ENCODE measurements at regions not wholly inside any gene's neighbourhood (a gene's known extent, or its start where the extent isn't known, plus 50 kb on each side); places are given as distances from the start of the nearest gene placed in this dataset.

DNA sequence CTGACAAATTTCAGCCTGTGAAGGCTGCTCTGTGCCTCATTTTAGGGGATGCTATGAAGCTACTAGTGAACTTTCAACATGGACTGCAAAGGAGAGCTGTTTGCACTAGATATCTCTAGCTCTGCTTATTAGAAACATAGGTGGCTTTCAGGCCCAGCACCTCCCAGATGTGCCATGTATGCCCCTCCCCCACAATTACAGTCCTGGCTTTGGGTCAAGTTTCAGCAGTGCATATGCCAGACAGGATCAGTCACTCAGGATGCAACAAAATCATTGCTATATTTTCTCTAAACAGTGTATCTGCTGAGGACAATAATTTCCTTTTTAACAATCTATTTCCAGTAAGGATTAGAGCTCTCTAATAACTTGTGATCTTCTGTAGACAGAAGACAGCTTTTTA, 178.8 kb upstream of the STAC start:
- DNase-seq, result no peak

- DNase-seq, result no peak
Observed at GRCh38 chr3:36206956-36207580, 173.2 kb upstream of the STAC start.

GRCh38 chr3:36210840-36211651, 169.3 kb upstream of the STAC start:
- DNase-seq, result no peak

DNA sequence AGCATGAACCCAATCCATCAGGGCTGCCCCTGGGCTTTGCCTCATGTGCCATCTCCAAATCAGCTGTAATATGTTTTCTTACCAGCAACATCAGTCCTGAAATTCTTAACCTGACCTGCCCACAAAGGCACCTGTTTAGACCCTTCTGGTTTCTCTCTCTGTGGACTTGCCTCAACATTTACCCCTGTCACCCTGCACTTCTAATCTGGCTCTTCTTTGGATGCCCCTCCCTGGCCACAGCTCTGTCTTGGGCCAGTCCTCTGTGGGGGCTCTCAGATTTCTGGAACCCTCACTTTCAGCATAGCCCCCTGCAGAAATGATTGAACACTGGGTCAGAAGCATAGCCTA, 168.7 kb upstream of the STAC start:
- DNase-seq, result no peak

DNA sequence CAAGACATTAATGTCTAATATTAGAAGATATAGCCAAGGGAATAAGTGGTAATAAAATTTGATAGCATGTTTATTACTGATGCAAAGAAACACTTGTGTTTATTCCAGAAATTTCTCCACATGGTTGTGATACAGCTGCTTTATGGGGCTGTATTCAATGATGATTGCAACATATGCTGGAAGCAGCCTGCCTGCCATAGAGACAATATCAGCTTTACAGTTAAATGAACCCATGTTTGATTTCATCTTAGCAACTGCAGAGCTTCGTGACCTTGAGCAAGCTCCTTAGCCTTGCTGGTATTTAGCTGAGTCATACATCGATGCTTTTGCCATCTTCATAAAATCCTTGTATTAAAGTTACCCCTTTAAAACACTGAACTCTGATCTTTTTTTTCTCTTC, 168.1 kb upstream of the STAC start:
- DNase-seq, result no peak

GRCh38 chr3:36214460-36214859, 165.8 kb upstream of the STAC start:
- no peak for DNase-seq

- no peak for DNase-seq
Observed at GRCh38 chr3:36215241-36215640, 165.1 kb upstream of the STAC start.

- DNase-seq, result no peak
Observed at GRCh38 chr3:36219398-36219797, 160.9 kb upstream of the STAC start.

GRCh38 chr3:36220173-36220572, 160.1 kb upstream of the STAC start:
- DNase-seq, result no peak

- DNase-seq, result no peak
Observed at GRCh38 chr3:36221975-36222374, 158.3 kb upstream of the STAC start.

- DNase-seq, result no peak
Observed at GRCh38 chr3:36227980-36228379, 152.3 kb upstream of the STAC start.

DNA sequence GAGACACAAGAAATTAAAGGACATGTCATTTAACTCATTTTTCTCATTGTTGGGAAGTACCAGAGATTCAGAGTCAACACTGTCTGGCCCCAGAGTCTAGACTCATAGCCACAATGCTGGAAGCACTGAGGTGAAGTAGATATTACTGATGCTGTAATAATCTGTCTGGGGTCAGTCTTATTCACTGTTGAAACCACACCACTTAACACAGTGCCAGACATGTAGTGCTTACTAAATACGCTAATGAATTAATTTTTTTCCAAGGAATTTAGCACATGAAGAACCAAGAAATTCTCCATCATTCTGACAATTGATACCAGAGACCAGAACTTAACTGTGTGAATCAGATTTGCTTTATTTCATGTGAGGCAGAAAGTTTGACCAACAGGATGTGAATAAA, 150.8 kb upstream of the STAC start:
- no peak for DNase-seq

- no peak for DNase-seq
Observed at GRCh38 chr3:36232797-36233489, 147.4 kb upstream of the STAC start.

DNA sequence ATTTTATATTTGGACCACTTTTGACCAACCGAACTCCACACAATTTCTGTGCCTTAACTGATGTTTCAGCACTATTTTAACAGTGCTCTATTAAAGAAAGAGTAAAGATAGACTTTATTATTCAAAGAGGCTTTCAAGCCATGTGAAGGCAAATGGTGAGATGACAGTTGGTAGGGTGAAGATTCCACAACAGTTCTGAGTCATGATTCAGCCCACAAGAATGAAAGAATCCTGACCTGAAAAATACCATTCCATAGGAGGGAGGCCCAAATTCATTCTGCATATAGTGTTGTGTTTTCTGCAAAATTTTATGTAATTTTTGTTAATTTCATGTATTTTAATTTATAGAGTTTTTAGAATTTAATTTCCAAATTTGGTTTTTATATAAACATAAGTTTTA, 135.6 kb upstream of the STAC start:
- no peak for DNase-seq

- no peak for DNase-seq
Observed at GRCh38 chr3:36248374-36248773, 131.9 kb upstream of the STAC start.

DNA sequence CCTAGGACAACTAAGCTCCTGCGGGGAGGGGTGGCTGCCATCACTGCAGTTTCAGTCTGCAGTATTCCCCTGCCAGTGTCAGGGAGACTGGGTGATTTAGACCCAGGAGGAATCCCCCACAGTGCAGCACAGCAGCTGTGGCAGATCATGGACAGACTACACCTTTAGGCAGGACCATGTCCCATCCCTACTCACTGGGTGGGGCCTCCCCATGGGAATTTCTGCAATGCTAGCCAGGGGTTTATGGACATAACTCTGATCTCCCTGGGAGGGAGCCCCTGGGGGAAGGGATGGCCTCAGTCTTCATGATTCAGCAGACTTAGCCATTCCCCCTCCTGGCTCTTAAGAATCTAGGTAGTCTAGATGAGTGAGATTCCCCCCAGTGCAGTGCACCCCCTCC, 130.1 kb upstream of the STAC start:
- no peak for DNase-seq

DNA sequence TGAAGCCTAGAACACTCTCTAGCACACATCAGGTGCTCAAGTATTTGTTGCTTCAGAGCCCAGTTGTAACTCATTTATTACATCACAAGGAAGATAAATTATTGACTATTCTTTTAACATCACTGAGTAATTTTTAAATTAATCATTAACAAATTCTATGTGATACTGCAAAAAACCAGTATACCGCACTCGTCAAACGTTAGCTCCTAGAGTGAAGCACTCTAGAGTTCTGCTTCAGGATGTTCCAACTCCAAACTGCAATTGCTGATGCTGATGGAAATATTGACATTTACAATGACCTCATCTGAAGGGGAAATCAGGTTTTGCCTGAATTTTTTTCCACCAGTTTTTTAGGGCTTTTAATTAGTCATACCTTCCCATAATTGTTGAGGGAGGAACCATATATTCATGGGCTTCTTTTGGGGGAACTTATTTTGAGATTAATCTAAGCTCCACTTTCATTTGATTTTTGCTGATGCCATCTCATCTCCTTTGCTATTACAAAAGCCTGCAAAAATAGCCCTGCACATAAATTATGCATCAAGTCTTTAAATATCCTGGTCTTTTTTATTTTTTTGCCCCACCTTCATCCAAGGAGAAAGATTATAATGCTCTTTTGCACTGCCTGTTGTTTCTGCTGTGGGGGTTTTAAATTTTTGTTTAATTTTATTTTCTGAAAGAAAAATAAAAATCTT, 123.0 kb upstream of the STAC start:
- no peak for DNase-seq

- no peak for DNase-seq
Observed at GRCh38 chr3:36258421-36258820, 121.9 kb upstream of the STAC start.

- no peak for DNase-seq
Observed at GRCh38 chr3:36259580-36259979, 120.7 kb upstream of the STAC start.

DNA sequence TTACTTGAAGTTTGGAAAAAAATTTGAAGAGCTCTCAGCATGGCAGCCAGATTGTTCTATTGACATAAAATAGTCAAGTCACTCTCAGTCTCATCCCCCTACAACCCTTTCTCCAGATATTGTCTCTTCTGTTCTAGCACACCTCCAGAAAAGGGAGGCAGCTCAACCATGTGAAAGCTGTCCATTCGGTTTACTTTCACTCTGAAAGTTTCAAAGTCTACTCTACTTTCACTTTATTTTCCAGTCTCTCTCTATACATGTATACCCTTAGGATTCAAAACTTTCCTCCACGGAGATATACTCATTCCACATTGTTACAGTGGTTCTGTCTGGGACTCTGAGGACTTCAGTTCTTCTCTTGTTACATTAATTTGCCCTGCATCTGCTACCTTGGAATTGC, 111.0 kb upstream of the STAC start:
- DNase-seq, result no peak

- no peak for DNase-seq
Observed at GRCh38 chr3:36282766-36283165, 97.5 kb upstream of the STAC start.

GRCh38 chr3:36295296-36295695, 85.0 kb upstream of the STAC start:
- no peak for DNase-seq

DNA sequence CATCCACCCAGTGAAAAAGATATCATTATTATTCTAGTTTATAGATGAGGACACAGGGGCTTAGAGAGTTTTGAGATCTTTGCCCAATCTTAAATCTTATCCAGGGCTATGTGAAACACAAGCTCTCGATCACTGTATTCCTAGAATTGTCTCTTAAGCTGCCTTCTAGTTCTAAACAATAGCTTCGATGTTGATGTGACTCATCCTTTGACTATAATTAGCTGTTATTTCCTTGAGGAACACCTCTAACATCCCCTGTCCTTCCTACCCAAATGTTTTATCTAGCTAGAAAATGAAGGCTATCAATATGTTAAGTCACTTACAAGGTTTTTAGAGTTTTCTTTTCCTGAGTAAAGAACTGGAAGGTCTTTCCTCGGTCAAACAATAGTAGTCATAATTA, 83.1 kb upstream of the STAC start:
- no peak for DNase-seq

- DNase-seq, result no peak
Observed at GRCh38 chr3:36298188-36298587, 82.1 kb upstream of the STAC start.

Measured in AML-193 (cell line).